Adrenal gland (tissue), 9 donors: ENCODE measurements at regions not wholly inside any gene's neighbourhood (a gene's known extent, or its start where the extent isn't known, plus 50 kb on each side); places are given as distances from the start of the nearest gene placed in this dataset.

Source experiments
- DNase-seq, 7 donors: peaks; one replicate each; pipeline ENCODE4 v3.0.0-alpha.2; 2019 to 2020
- H3K27ac ChIP-seq, 5 donors: fragments of 200-600 bp; sonication (generic) in 4 of 5; 1 replicate in 3 of 5; 2 replicates in 2 of 5; pipeline versions ENCODE4 v1.5.1 to v1.8.0; 2016 to 2020; ENCODE audit warnings: mild to moderate bottlenecking in 1 of 5
- H3K27me3 ChIP-seq: fragments of 200-600 bp; 2 replicates; pipeline ENCODE4 v1.8.0; 2021
- H3K36me3 ChIP-seq, 2 donors: fragments of 200-600 bp; replicated peaks in 1 of 2; 1 replicate in 1 of 2; 2 replicates in 1 of 2; pipeline versions ENCODE4 v1.5.1 to v1.8.0; 2018 to 2022
- H3K4me1 ChIP-seq, 2 donors: fragments of 200-600 bp; replicated peaks in 1 of 2; 1 replicate in 1 of 2; 2 replicates in 1 of 2; pipeline versions ENCODE4 v1.5.1 to v1.8.0; 2018 to 2021
- H3K4me3 ChIP-seq, 4 donors: fragments of 200-600 bp; sonication (generic) in 3 of 4; one replicate each; pipeline ENCODE4 v1.5.1; 2016 to 2018
- H3K9me3 ChIP-seq, 3 donors: fragments of 200-600 bp; sonication (generic) in 1 of 3; replicated peaks in 1 of 3; 1 replicate in 2 of 3; 2 replicates in 1 of 3; pipeline versions ENCODE4 v1.5.1 to v1.8.0; 2016 to 2021
- CTCF ChIP-seq, 6 experiments: fragments of 450-650 bp in 4 of 6; fragments of 200-600 bp in 2 of 6; sonication (generic) in 1 of 6; IDR thresholded peaks; 1 replicate in 5 of 6; 2 replicates in 1 of 6; pipeline versions ENCODE4 v1.5.1 to v1.8.0; 2016 to 2021; ENCODE audit warnings: antibody characterized with exemption in 6 of 6, mild to moderate bottlenecking in 2 of 6, moderate library complexity in 1 of 6
- POLR2A ChIP-seq, 2 donors: fragments of 450-650 bp; IDR thresholded peaks; one replicate each; pipeline ENCODE4 v1.6.1; 2017; ENCODE audit warnings: antibody characterized with exemption in 2 of 2, mild to moderate bottlenecking in 2 of 2, moderate library complexity in 1 of 2
- WGBS, 4 donors: extraction: QIAGEN DNeasy Blood & Tissue Kit in 2 of 4; methylation state at CpG; one replicate each; pipeline versions ENCODE4 v1.1.5 to v1.1.7; 2013 to 2017; 5-methylcytosine and 5-hydroxymethylcytosine counted together
- intact Hi-C, 2 donors: fragments of 100-400 bp; cut with DNase I; formaldehyde crosslinking; loops; one replicate each; pipeline versions ENCODE4 v1.14.1 to v1.15.0; 2022 to 2023
- donor health status: healthy with polysubstance abuse.
- donor health status: Bipolar disorder and iron deficiency.
- donor health status: DM: yes; HTN: yes; CAD: no.
- donor health status: DM: no; HTN: no; CAD: no.
- donor health status: DM: no; HTN: no; CAD: no.

GRCh38 chr2:41395692-41396091 is 652.1 kb upstream of the PKDCC start:
- no peak overlapping the region for H3K27ac ChIP-seq
- H3K9me3 ChIP-seq, result peaks cover 0 to 4% (median 0%) of the 10 kb centered on the region in 3 donors
- H3K4me3 ChIP-seq, result no peak overlapping the region
- intact Hi-C loops, result no loop called here
- no peak for DNase-seq
- no peaks in the 10 kb centered on the region for H3K36me3 ChIP-seq
- no peaks in the 10 kb centered on the region for H3K4me1 ChIP-seq
- TF ChIP-seq CTCF (IDR thresholded peaks at IDR 0.05) (no peak), POLR2A (IDR thresholded peaks at IDR 0.05) (no peak)
- WGBS, 4 donors, result 91 to 97% (median 97%) methylated on average over 3 of the region's 3 CpGs
- H3K27me3 ChIP-seq, result no peaks in the 10 kb centered on the region

DNA sequence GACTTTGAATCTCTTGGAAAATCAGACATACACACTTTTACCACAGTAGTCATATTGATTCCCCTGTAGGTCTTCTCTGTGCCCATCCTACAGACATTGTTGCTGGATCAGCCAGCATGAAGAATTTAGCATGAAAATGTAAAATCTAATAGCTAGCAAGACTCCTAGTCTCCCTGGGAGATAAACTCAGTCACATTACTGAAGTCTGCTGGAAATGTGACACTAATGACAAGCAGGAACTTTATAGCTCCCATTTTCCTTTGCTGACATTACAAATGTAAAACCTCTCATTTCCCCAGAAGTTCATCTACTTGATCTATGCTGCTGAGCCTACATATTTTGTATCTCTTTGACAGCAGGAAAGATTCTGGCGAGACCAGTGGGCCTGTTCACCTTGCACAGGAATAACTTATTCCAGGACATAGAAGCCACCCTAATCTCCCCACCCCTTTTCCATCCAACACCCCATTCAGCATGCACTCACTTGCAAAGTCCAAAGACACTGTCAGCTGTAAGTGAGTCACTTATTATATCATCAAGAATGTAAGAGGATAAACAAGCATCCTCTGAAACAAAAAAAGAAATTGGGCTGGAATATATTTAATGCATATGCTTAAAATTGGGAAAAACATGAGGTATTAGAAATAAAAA is 648.3 kb upstream of the PKDCC start:
- intact Hi-C loops, result no loop called here

DNA sequence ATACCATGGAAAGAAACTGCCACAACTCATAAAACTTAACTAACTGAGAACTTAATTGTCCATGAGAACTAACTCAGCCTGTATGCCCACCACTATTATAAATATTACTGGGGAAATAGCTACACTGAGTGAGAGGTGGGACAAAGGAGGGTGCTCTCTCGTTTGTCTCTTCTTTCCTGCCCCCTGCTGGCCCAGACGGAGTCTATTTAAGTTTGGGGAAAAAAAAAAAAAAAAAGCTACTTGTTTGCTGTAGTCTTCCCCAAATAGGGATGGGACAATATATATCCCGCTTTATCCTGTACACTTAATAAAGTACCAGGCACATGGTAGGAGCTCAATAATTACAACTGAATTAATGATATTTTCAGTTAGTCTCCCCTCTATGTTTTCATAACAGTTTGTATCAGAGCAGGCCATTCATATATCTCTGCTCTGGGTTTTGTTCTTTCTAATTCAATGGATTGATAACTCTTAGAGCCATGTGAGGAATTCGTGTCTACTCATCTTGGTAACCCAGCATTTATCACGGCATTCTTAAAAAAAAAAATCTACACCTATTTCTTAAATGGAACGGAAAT is 647.6 kb upstream of the PKDCC start:
- intact Hi-C loops, result no loop called here
- TF ChIP-seq CTCF (IDR thresholded peaks at IDR 0.05), result peak in 3 of 6 experiments; percentile 9 to 45 (median 37)
- TF ChIP-seq POLR2A (IDR thresholded peaks at IDR 0.05), result no peak
- WGBS, 4 donors, result 38 to 58% (median 49%) methylated on average over 6 of the region's 6 CpGs
- H3K9me3 ChIP-seq, result peaks cover 0 to 3% (median 0%) of the 10 kb centered on the region in 3 donors
- no peaks in the 10 kb centered on the region for H3K4me1 ChIP-seq
- H3K27me3 ChIP-seq, result no peaks in the 10 kb centered on the region
- DNase-seq, result peak in 4 of 7 donors; percentile 36 to 49 (median 42)
- no peak overlapping the region for H3K4me3 ChIP-seq
- no peaks in the 10 kb centered on the region for H3K36me3 ChIP-seq
- no peak overlapping the region for H3K27ac ChIP-seq

More for the DNA sequence above, 648.3 kb upstream of the PKDCC start:
- Histone ChIP-seq H3K27me3 (no peaks in the 10 kb centered on the region), H3K4me1 (no peaks in the 10 kb centered on the region), H3K9me3 (peaks cover 0 to 4% (median 0%) of the 10 kb centered on the region in 3 donors), H3K36me3 (no peaks in the 10 kb centered on the region), H3K27ac (no peak overlapping the region), H3K4me3 (no peak overlapping the region)
- WGBS, 4 donors, result 67 to 92% (median 78%) methylated on average over 1 of the region's 1 CpG
- no peak for TF ChIP-seq CTCF (IDR thresholded peaks at IDR 0.05)
- DNase-seq, result no peak

DNA sequence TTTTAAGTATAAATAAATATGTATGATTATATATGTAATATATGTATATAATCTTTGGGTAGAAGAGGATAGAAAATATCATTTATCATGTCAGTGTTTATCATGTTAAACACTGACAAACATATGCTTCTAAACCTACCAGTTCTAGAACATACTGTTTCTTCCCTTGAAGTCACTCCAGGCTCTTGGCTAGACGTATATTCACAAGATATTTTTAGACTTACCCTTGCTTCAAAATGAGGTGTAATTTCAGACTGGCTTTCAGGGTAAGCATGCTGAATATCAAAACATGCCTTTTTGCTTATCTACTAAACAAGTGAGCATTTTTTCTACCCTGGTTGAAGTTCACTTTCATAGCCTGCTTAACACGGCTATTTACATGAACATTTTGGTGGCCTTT is 642.4 kb upstream of the PKDCC start:
- Histone ChIP-seq H3K9me3 (no peaks in the 10 kb centered on the region), H3K36me3 (no peaks in the 10 kb centered on the region), H3K4me1 (no peaks in the 10 kb centered on the region), H3K4me3 (no peak overlapping the region), H3K27ac (no peak overlapping the region), H3K27me3 (no peaks in the 10 kb centered on the region)
- DNase-seq, result no peak
- intact Hi-C loops, result no loop called here
- TF ChIP-seq CTCF (IDR thresholded peaks at IDR 0.05) (no peak), POLR2A (IDR thresholded peaks at IDR 0.05) (no peak)
- WGBS, 4 donors, result 65 to 79% (median 72%) methylated on average over 2 of the region's 2 CpGs
